Mesenchymal stem cell (in vitro differentiated cells and primary cell): ENCODE measurements at regions not wholly inside any gene's neighbourhood (a gene's known extent, or its start where the extent isn't known, plus 50 kb on each side); places are given as distances from the start of the nearest gene placed in this dataset.
"Not testable (repeated sequence)": the region's sequence is repeated elsewhere in the genome, so short reads cannot be mapped to it uniquely, and the experiment has no call there.

Experiments used
- DNase-seq: peaks from one replicate; pipeline ENCODE4 v3.0.0-alpha.2; 2013
- H2AFZ ChIP-seq: one replicate; pipeline ENCODE4 v1.6.1; 2013; ENCODE audit warnings: low read depth, mild to moderate bottlenecking, control low read depth, inconsistent platforms, low read length, moderate library complexity
- H2AK5ac ChIP-seq: 2 replicates; pipeline ENCODE4 v1.6.1; 2013; ENCODE audit warnings: low read length, moderate library complexity, mild to moderate bottlenecking, inconsistent platforms; ENCODE audit not compliant: severe bottlenecking
- H2BK120ac ChIP-seq: one replicate; pipeline ENCODE4 v1.6.1; 2013; ENCODE audit warnings: low read depth, mild to moderate bottlenecking, inconsistent platforms, low read length, moderate library complexity
- H2BK12ac ChIP-seq, 2 experiments: one replicate each; pipeline ENCODE4 v1.6.1; 2013; ENCODE audit warnings: inconsistent platforms in 2 of 2, low read length in 2 of 2, mild to moderate bottlenecking in 2 of 2, moderate library complexity in 2 of 2, control low read depth in 1 of 2
- H2BK15ac ChIP-seq: one replicate; pipeline ENCODE4 v1.6.1; 2013; ENCODE audit warnings: mild to moderate bottlenecking, low read depth, inconsistent platforms; ENCODE audit not compliant: poor library complexity, severe bottlenecking
- H2BK5ac ChIP-seq: 2 replicates; pipeline ENCODE4 v1.6.1; 2013; ENCODE audit warnings: low read depth, mild to moderate bottlenecking, low read length, control low read depth, inconsistent platforms; ENCODE audit not compliant: poor library complexity, severe bottlenecking
- H3K14ac ChIP-seq, 2 experiments: one replicate each; pipeline ENCODE4 v1.6.1; 2013; ENCODE audit warnings: inconsistent platforms in 2 of 2, low read length in 2 of 2, control low read depth in 1 of 2, mild to moderate bottlenecking in 1 of 2, moderate library complexity in 1 of 2
- H3K18ac ChIP-seq, 2 experiments: one replicate each; pipeline ENCODE4 v1.6.1; 2013; ENCODE audit warnings: inconsistent platforms in 2 of 2, low read length in 2 of 2, control low read depth in 1 of 2, low read depth in 1 of 2, mild to moderate bottlenecking in 1 of 2
- H3K23ac ChIP-seq, 2 experiments: one replicate each; pipeline ENCODE4 v1.6.1; 2013; ENCODE audit warnings: inconsistent platforms in 2 of 2, low read length in 2 of 2, mild to moderate bottlenecking in 2 of 2, moderate library complexity in 2 of 2, control low read depth in 1 of 2
- H3K27ac ChIP-seq: 2 replicates; pipeline ENCODE4 v1.5.1; 2013; ENCODE audit warnings: mild to moderate bottlenecking, moderate library complexity, low read length, control low read depth, inconsistent platforms; ENCODE audit not compliant: poor library complexity, severe bottlenecking
- H3K27me3 ChIP-seq, 2 experiments: 2 replicates each; pipeline versions ENCODE4 v1.6.1 to v1.7.0; 2013; ENCODE audit warnings: low read length in 2 of 2, mild to moderate bottlenecking in 2 of 2, moderate library complexity in 2 of 2, control low read depth in 1 of 2, inconsistent platforms in 1 of 2; ENCODE audit not compliant: control insufficient read depth in 1 of 2, insufficient read depth in 1 of 2
- H3K36me3 ChIP-seq, 2 experiments: 2 replicates each; pipeline versions ENCODE4 v1.6.1 to v1.7.0; 2013; ENCODE audit warnings: low read length in 2 of 2, control low read depth in 1 of 2, inconsistent platforms in 1 of 2, low read depth in 1 of 2, mild to moderate bottlenecking in 1 of 2; ENCODE audit not compliant: insufficient read depth in 2 of 2, control insufficient read depth in 1 of 2
- H3K4ac ChIP-seq, 2 experiments: one replicate each; pipeline ENCODE4 v1.6.1; 2013; ENCODE audit warnings: inconsistent platforms in 2 of 2, low read length in 2 of 2, mild to moderate bottlenecking in 2 of 2, moderate library complexity in 2 of 2, control low read depth in 1 of 2, low read depth in 1 of 2
- H3K4me1 ChIP-seq: 2 replicates; pipeline ENCODE4 v1.6.1; 2013; ENCODE audit warnings: low read depth, low read length, control low read depth; ENCODE audit not compliant: control insufficient read depth, insufficient read depth
- H3K4me2 ChIP-seq: 2 replicates; pipeline ENCODE4 v1.6.1; 2013; ENCODE audit warnings: low read length, mild to moderate bottlenecking, inconsistent platforms; ENCODE audit not compliant: poor library complexity, severe bottlenecking
- H3K4me3 ChIP-seq, 2 experiments: 2 replicates each; pipeline versions ENCODE4 v1.5.1 to v1.7.0; 2013; ENCODE audit warnings: low read length in 2 of 2, mild to moderate bottlenecking in 2 of 2, control low read depth in 1 of 2, low read depth in 1 of 2; ENCODE audit not compliant: insufficient read depth in 1 of 2
- H3K79me1 ChIP-seq: replicated peaks from 2 replicates; pipeline ENCODE4 v1.6.1; 2013; ENCODE audit warnings: mild to moderate bottlenecking, control low read depth, low read length, inconsistent platforms; ENCODE audit not compliant: poor library complexity, severe bottlenecking
- H3K9ac ChIP-seq: 2 replicates; pipeline ENCODE4 v1.7.0; 2013; ENCODE audit warnings: mild to moderate bottlenecking, low read length, moderate library complexity
- H3K9me3 ChIP-seq: 2 replicates; pipeline ENCODE4 v1.7.0; 2013; ENCODE audit warnings: mild to moderate bottlenecking, low read length; ENCODE audit not compliant: control insufficient read depth
- H4K8ac ChIP-seq: one replicate; pipeline ENCODE4 v1.6.1; 2013; ENCODE audit warnings: inconsistent platforms, mild to moderate bottlenecking, low read length, moderate library complexity
- H4K91ac ChIP-seq: one replicate; pipeline ENCODE4 v1.6.1; 2013; ENCODE audit warnings: mild to moderate bottlenecking, low read length, inconsistent platforms
- WGBS: methylation state at CpG from one replicate; pipeline ENCODE4 v1.1.7; 2013; ENCODE audit warnings: mixed read lengths; 5-methylcytosine and 5-hydroxymethylcytosine counted together

DNA sequence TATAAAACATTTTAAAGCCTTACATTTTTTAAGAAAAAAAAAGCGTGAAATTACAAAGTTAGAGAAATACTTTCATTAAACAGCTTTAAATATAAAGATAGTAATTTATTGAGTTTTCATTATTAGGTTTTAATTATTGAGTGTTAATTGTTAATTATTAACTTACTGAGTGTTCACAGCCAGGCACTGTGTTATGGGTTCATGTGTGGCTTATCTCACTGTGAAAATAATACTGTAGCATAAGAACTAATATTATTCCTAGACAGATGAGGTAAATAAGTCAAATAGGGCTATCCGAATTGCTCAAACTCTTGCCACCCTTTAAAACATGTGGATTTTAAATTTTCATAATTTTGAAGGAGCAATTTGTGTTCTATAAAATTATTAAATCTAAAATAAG is 956.1 kb upstream of the PCDH20 start:
- H2AFZ ChIP-seq: no peak overlapping the region
- H3K9ac ChIP-seq: no peak overlapping the region
- H4K91ac ChIP-seq: no peak overlapping the region
- H2BK12ac ChIP-seq: no peak overlapping the region
- H3K4me3 ChIP-seq: no peak overlapping the region
- no peaks in the 10 kb centered on the region for H3K27me3 ChIP-seq
- H3K36me3 ChIP-seq: no peaks in the 10 kb centered on the region
- H3K27ac ChIP-seq: no peak overlapping the region
- no peak overlapping the region for H2BK15ac ChIP-seq
- no peaks in the 10 kb centered on the region for H3K79me1 ChIP-seq
- DNase-seq: no peak
- no peak overlapping the region for H2BK120ac ChIP-seq
- WGBS: no CpG with 5 or more reads among the region's 2 CpGs
- H3K4me1 ChIP-seq: no peaks in the 10 kb centered on the region
- H2BK5ac ChIP-seq: no peak overlapping the region
- no peaks in the 10 kb centered on the region for H3K9me3 ChIP-seq
- H2AK5ac ChIP-seq: no peak overlapping the region
- no peak overlapping the region for H3K23ac ChIP-seq
- no peak overlapping the region for H3K14ac ChIP-seq
- H3K4ac ChIP-seq: no peak overlapping the region
- no peak overlapping the region for H4K8ac ChIP-seq
- H3K18ac ChIP-seq: no peak overlapping the region
- H3K4me2 ChIP-seq: no peak overlapping the region

DNA sequence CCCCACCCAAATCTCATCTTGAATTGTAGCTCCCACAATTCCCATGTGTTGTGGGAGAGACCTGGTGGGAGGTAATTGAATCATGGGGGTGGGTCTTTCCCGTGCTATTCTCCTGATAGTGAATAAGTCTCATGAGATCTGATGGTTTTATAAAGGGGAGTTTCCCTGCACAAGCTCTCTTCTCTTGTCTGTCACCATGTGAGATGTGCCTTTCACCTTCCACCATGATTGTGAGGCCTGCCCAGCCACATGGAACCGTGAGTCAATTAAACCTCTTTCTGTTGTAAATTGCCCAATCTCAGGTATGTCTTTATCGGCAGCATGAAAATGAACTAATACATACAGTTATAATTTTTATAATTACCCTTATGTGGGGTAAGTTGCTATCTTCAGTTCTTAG is 952.3 kb upstream of the PCDH20 start:
- WGBS: 80% methylated on average over 1 of the region's 3 CpGs

DNA sequence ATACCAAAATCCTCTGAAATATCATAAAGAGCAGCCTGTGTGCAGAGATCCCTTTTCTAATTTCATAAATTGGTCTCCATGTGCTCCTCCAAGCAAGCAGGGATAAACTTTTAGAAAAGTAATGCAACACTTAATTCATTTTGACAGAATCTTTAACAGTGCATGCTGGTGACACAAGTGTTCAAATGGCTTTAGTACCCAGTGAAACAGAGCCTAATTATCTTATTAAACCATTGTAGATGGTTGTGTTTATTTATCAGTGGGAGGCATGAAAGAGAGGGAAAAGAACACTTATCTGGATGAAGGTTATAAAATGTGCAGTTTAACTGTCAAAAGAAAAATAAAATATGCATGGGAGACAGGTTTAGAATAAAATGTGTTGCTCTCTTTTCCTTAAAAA is 945.0 kb upstream of the PCDH20 start:
- H2BK15ac ChIP-seq: no peak overlapping the region
- no peak overlapping the region for H3K4me3 ChIP-seq
- H3K18ac ChIP-seq: no peak overlapping the region
- H3K27me3 ChIP-seq: no peaks in the 10 kb centered on the region
- H2BK120ac ChIP-seq: no peak overlapping the region
- no peaks in the 10 kb centered on the region for H3K79me1 ChIP-seq
- no peak overlapping the region for H4K8ac ChIP-seq
- H2AFZ ChIP-seq: no peak overlapping the region
- H3K4ac ChIP-seq: no peak overlapping the region
- no peak for DNase-seq
- H2AK5ac ChIP-seq: no peak overlapping the region
- no peak overlapping the region for H3K9ac ChIP-seq
- no peak overlapping the region for H4K91ac ChIP-seq
- no peak overlapping the region for H2BK5ac ChIP-seq
- H3K4me1 ChIP-seq: no peaks in the 10 kb centered on the region
- H3K23ac ChIP-seq: no peak overlapping the region
- H3K36me3 ChIP-seq: no peaks in the 10 kb centered on the region
- no peak overlapping the region for H2BK12ac ChIP-seq
- no peak overlapping the region for H3K4me2 ChIP-seq
- H3K27ac ChIP-seq: no peak overlapping the region
- no peaks in the 10 kb centered on the region for H3K9me3 ChIP-seq
- no peak overlapping the region for H3K14ac ChIP-seq

More for the DNA sequence above, 952.3 kb upstream of the PCDH20 start:
- H3K79me1 ChIP-seq, H3K4me2 ChIP-seq, H3K4me1 ChIP-seq, H3K23ac ChIP-seq, H4K91ac ChIP-seq, H2BK5ac ChIP-seq, H4K8ac ChIP-seq, H3K4ac ChIP-seq, H2AK5ac ChIP-seq, H2AFZ ChIP-seq, H3K9ac ChIP-seq, DNase-seq, H3K14ac ChIP-seq, H3K36me3 ChIP-seq, H2BK12ac ChIP-seq, H3K27me3 ChIP-seq, H3K9me3 ChIP-seq, H2BK15ac ChIP-seq, H3K27ac ChIP-seq, H3K4me3 ChIP-seq, H3K18ac ChIP-seq, H2BK120ac ChIP-seq: not testable (repeated sequence)

DNA sequence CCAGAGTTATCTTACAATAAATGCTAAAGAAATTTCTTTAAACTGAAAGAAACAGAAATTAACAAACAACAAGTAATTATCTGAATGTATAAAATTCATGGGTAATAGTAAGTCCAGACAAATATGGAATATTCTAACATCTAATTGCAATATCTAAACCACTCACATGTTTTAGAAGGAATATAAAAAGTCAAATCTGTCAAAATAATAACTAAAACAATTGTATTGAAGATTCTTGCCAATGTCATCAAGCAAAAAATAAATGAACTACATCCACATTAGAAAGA is 942.9 kb upstream of the PCDH20 start:
- Histone ChIP-seq H3K4me1 (no peaks in the 10 kb centered on the region), H2BK5ac (no peak overlapping the region), H3K79me1 (no peaks in the 10 kb centered on the region), H3K9me3 (no peaks in the 10 kb centered on the region), H3K14ac (no peak overlapping the region), H2AFZ (no peak overlapping the region), H2BK120ac (no peak overlapping the region), H3K27me3 (no peaks in the 10 kb centered on the region), H3K4ac (no peak overlapping the region), H3K36me3 (no peaks in the 10 kb centered on the region), H4K91ac (no peak overlapping the region), H3K4me2 (no peak overlapping the region), H3K27ac (no peak overlapping the region), H2BK12ac (no peak overlapping the region), H2AK5ac (no peak overlapping the region), H3K18ac (no peak overlapping the region), H4K8ac (no peak overlapping the region), H3K4me3 (no peak overlapping the region), H3K9ac (no peak overlapping the region), H2BK15ac (no peak overlapping the region), H3K23ac (no peak overlapping the region)
- no peak for DNase-seq
